ENCODE measurements at regions not wholly inside any gene's neighbourhood (a gene's known extent, or its start where the extent isn't known, plus 50 kb on each side); places are given as distances from the start of the nearest gene placed in this dataset.

GRCh38 chr1:193565971-193566577 is 379.7 kb upstream of the B3GALT2 start:
- no peak for DNase-seq

- DNase-seq: no peak
Observed at GRCh38 chr1:193562121-193562520, 375.7 kb upstream of the B3GALT2 start.

GRCh38 chr1:193558491-193559028 is 372.1 kb upstream of the B3GALT2 start:
- DNase-seq: peak; percentile 40

DNA sequence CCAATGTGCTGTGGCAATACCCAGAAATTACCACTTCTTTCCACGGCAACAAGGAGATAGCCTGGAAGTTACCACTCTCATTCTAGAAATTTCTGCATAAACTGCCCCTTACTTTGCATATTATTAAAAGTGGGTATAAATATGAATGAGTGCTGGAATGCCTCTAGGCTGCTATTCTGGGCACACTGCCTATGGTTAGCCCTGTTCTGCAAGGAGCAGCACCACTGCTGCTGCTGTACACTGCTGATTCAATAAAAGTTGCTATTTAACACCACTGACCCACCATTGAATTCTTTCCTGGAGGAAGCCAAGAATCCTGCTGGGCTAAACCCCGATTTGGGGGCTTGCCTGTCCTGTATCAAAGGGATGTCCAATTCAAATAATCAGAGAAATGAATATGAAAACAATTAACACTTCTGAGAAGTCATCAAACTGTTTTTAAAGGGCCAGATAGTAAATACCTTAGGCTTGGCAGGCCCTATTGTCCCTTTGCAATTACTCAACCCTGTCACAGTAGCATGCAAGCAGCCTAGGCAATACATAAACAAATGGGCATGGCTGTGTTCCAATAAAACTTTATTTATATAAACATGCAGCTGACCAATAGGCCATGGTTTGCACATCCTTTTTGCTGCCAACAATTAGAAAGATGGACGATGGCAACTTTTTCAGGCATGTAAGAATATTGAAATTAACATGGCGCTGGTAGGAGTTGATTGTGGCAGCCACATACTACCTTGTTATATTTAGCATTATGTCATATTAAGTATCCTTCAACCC is 369.4 kb upstream of the B3GALT2 start:
- no peak for DNase-seq

DNA sequence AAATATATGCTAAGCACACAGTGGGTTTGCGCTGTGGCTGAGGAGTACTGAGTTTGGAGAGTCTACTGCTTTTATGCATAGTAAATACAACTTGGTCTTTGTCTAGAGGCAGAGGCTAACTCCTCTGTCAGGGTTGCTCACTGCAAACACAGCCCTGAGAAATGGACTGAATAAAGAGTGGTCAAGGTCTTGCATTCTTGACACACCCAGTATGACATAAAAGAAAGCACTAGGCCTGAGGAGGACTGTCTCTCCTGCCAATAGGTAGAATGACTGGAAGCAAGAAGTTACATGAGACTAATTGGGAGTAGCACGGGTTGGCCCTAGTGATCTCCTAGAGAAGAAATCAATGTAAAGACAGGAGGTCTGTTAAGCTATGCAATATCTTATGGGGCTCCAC is 367.2 kb upstream of the B3GALT2 start:
- no peak for DNase-seq

DNA sequence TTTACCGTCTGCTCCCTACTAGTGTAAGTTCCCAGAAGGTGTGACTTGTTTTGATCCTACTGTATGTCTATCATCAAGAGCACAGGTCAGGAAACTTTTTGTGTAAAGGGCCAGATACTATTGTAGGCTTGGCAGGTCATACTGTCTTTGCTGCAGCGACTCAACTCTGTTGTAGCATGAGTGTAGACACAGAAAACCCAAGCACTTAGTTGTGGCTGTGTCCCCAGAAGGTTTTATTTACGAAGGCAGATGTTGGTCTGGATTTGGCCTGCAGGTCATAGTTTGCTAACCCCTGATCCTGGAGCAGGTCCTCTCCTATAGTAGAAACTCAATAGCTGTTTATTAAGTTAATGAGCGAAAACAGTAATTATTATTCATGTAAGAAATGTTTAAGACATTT is 365.9 kb upstream of the B3GALT2 start:
- no peak for DNase-seq

DNA sequence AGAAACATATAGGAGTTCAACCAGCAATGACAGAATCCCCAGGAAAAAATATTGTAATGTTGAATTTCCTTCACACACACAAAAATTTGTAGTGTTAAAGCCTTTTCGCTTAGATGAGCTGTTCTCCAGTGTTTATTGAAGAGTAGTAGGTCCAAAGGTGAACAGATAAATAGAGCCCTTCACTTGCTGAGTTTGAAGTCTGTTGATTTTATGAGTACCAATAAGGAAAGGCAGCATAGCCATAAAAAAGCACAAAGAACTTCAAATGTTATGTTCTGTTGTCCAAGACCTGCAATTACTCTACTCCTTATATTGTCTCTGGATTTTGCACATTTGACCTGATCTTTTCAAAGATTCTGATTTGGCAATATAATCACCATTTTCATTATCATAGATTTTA is 362.7 kb upstream of the B3GALT2 start:
- no peak for DNase-seq

DNA sequence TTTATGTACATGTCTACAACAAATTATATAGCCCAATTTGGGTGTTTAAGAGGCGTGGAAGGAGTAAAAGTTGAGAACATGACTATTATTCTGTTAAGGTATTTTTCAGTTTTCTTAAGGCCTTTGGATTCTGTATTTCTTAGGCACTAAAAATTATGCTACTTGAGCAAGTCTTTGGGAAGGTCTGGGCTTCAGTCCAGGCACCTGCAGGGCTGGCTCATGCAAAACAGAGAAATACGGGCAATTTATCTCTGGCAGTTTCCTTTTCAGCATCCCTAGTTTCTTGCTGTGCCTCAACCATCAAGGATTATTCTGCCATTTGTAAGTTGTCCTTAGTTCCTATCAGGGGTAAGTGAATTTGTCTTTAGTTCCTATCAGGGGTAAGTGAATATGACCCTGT is 358.8 kb upstream of the B3GALT2 start:
- no peak for DNase-seq

GRCh38 chr1:193543259-193543658 is 356.8 kb upstream of the B3GALT2 start:
- no peak for DNase-seq

- no peak for DNase-seq
Observed at GRCh38 chr1:193542690-193543089, 356.3 kb upstream of the B3GALT2 start.

- peak; percentile 41 for DNase-seq
Observed at GRCh38 chr1:193540511-193540910, 354.1 kb upstream of the B3GALT2 start.

- peak; percentile 51 for DNase-seq
Observed at GRCh38 chr1:193539731-193540459, 353.5 kb upstream of the B3GALT2 start.

GRCh38 chr1:193538680-193539079 is 352.3 kb upstream of the B3GALT2 start:
- no peak for DNase-seq

DNA sequence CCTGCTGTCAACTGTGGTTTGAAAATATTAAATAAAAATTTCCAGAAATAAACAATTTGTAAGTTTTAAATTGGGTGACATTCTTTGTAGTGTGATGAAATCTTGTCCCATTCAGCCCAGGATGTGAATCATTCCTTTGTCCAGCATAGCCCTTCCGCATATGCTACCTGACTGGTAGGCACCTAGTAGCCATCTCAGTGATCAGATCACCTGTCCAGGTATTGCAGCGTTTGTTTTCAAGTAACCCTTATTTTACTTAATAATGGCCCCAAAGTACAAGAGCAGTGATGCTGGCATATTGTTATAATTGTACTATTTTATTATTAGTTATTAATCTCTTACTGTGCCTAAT is 351.6 kb upstream of the B3GALT2 start:
- DNase-seq: no peak

GRCh38 chr1:193537266-193538002 is 351.0 kb upstream of the B3GALT2 start:
- peak; percentile 90 for DNase-seq

GRCh38 chr1:193533853-193534252 is 347.4 kb upstream of the B3GALT2 start:
- no peak for DNase-seq

DNA sequence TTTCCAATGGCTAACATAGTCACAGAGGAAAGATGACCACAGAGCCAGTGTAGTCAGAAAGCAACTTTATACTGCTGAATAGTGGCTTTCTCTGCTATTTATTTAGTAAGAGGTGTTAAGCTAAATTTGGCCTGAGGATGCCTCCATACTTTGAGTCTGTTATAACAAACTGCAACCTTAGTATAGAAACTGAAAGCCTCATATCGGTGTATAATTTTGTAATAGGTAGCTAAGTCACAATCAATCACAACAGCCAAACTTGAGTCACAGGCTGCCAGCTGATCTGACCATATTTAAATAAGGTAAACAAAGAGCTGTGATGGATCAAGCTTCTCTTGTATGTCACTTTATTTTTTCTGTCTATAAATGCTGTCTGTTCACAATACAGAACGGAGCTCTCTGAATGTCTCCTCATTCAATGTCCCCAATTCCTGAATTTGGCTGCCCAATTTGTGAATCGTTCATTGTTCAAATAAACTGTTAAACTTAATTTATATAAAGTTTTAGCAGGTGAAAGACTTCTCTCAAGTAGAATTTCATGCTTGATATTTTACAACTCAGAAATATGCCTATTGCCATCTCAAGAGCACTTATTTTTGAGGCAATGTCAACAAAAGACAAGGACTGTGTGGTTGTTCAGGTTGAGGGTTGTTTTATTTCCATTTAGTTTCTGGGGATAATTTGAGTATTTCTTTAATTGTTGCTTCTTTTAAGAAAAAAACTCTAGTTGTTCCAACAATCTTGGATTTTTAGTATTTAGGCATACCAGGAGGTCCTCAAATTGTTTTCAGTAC is 339.7 kb upstream of the B3GALT2 start:
- DNase-seq: peak; percentile 16

- DNase-seq: no peak
Observed at GRCh38 chr1:193525411-193525810, 339.0 kb upstream of the B3GALT2 start.

- no peak for DNase-seq
Observed at GRCh38 chr1:193524616-193525015, 338.2 kb upstream of the B3GALT2 start.

DNA sequence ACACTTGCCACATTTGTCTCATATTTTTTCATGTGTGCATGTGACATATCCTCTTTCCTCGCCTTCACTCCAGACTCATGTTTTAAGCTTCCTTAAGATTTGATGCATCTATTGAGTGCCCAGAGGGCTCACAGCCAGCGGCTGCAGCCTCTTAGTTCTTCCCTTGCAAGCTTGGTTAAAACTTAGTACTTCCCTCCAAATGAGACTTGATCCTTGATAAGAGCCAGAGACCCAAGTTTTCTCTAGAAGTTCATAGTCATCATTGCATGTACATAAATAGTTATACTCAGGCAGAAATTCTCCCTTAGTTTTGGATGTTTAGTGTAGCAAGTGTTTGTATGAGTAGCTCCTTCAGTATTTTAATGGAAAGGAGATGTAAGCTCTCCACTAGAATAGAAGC is 337.6 kb upstream of the B3GALT2 start:
- no peak for DNase-seq

GRCh38 chr1:193520472-193520871 is 334.1 kb upstream of the B3GALT2 start:
- no peak for DNase-seq

GRCh38 chr1:193519922-193520321 is 333.5 kb upstream of the B3GALT2 start:
- DNase-seq: no peak

Measured in activated CD4-positive, alpha-beta T cell treated with anti-CD3 and anti-CD28 coated beads, Interleukin-10, Interleukin-2, amounts not matched to agents 100 ng/mL and 50 ng/mL, durations not matched to agents 16 hours and 8 hours (primary cell).